NCI-H1092 treated with DMSO at 0.1 percent for 48 hours (cell line): ENCODE measurements at regions not wholly inside any gene's neighbourhood (a gene's known extent, or its start where the extent isn't known, plus 50 kb on each side); places are given as distances from the start of the nearest gene placed in this dataset.
"Not testable (repeated sequence)": the region's sequence is repeated elsewhere in the genome, so short reads cannot be mapped to it uniquely, and the experiment has no call there.

ENCODE experiments used
- DNase-seq: peaks from one replicate; lab custom pipeline; 2025; lab: John Stamatoyannopoulos, UW

DNA sequence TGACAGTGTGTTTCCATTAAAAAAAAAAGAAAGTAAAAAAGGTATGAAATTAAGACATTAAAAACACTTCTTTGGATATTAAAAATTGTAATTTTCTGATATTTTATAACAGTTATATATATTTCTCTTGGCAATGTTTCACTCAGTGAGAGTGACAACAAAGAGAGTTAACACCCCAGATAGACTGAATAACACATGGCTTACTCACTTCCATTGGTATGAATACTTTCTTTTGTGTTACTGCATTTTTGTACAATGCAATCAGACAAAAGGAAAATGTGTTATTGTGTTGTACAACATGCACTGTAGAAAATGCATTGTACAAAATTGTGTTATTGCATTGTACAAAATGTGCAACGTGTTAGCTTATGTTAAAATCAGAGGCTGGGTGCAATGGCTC is 676.6 kb upstream of the AMELY start:
- not testable (repeated sequence) for DNase-seq

DNA sequence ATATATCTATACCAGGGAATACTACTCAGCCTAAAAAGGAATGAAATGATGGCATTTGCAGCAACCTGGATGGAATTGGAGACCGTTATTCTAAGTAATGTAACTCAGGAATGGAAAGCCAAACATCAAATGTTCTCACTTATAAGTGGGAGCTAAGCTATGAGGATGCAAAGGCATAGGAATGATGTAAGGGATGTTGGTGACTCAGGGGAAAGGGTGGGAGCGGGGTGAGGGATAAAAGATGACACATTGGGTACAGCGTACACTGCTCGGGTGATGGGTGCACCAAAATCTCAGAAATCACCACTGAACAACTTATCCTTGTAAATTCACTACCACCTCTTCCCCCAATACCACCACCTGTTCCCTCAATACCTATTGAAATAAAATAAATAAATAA is 651.0 kb upstream of the AMELY start:
- no peak for DNase-seq

DNA sequence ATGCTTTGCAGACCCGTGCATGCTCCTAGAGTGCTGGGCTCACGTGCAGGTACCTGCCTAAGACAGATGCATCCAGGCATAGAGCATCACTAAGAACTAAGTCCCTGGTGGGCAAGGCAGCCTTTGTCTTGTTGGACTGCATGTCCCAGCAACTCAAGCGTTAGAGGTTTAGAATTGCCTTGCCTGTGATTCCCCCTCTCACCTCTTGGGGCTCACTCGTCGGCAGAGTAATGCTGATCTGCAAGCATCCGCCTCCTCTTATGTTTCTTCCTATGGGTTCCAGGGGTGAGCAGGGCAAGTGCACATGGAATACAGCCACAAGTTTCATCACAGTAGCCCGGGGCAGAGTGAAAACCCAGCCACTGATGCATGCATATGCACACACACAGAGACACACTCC is 646.1 kb upstream of the AMELY start:
- DNase-seq = no peak

DNA sequence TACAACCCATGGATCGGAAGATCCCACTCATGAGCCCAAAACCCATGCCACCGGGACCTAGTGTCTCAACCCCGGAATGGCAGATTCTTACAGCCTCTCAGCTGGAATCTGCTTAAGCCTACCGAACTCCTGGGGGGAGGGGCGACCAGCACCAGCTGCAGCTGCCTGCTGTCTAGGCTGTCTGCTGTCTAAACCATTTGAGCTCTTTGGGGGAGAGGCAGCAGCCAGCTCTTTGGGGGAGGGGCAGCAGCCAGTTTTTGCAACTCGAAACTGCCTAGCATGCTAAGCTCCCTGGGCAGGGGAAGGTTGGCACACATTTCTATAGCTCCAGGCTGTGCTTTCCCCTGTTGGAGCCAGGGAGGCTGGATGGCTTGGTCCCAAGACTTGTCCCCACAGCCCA is 643.5 kb upstream of the AMELY start:
- DNase-seq = no peak

DNA sequence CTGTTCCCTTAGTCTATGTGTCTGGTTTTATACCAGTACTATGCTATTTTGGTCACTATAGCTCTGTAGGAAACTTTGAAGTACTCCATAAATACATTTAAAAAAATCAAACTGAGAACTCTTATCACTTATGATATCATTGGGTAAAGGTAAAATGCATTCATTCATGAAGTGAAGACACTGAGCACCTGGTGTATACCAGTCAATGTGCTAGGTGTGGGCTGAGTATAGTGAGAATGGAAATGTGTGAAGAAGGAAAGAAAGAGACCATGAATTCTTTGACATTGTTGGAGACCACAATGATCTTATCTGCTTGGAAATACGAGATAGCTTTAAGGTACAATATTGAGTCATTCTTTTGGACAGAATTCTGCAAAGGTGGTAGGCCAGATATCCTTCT is 633.5 kb upstream of the AMELY start:
- DNase-seq = no peak

DNA sequence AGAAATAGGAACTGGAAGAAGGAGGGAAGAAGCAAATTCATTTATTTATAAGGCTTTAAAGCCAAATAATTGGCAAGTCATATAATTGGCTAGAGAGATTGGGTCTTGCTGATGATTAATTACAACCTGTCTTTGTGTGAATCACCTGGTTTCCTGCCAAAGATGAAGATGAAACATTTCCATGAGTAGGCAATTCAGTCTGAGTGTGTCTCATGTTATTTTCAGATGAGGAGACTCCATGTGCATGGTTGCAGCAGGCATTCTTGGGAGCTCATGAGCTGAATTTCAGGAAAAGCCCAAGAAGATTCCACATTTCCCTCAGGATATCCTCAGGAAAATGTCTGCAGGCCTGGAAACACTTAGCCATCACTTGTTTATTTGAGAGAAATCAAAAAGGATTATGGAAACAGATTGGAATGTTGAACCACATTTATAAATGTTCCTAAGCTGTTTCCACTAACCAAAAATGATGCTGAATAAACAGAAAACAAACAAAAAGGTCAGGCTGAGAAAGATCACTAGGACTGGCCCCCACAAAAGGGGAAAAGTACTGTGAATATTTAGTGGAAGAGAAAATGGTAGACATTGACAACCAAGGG is 632.7 kb upstream of the AMELY start:
- DNase-seq = no peak

DNA sequence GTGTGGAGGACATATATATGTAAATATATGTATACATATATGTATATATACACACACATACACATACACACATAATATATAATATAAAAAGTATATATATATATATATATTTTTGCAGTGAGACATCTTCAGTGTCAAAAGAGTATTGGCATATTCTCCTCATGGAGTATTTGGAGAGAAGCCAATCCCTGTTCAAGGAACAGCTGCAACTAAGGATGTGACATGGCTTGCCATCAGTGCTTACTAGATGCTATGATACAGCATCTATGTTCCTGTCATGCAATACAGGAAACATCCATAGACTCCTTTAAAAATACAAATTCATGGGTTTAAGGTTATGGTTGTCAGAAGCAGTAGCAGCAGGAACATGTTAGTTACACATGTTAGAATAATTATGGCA is 632.0 kb upstream of the AMELY start:
- no peak for DNase-seq

DNA sequence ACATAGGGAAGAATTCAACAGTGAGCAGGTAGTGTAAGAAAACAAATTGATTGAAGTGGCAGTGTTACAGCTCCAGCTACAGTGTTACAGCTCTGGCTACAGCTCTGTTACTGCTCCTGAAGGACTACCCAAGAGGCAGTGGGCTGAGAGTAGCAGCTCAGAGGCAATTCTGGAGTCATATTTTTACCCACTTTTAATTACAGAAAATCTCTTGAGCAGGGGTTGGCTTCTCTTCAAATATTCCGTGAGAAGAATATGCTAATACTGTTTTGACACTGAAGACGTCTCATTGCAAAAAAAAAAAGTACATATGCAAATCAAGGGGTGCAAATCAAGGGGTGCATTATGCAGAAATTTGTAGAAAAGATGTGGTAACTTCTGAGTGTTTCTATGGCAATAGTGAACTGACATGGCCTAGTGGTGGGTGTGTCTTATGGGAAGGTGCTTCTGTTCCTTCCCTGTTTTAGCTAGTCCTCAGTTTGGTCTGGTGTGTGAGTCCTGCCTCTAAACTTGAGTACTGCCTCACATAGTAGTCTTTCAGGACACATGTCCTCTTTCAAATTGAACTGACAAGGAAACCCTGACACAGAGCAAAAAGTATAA is 630.8 kb upstream of the AMELY start:
- no peak for DNase-seq

DNA sequence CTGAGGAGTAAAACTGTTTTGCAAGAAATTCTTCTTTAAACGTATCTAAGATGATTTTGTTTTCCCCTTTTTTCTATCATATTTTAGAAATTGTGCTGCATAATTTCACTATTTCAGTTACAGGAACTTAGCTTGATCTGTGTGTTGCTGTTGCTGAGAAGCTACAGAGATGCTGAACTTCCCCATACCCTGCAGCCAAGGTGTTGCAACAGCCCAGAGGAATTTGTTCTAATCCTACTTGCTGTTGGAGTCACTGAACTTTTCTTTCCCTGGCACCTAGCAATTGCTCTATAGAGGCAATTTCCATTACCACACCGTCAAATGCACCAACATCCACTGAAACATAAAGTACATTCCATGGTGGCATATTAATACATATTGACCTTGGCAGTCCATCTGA is 617.8 kb upstream of the AMELY start:
- no peak for DNase-seq

DNA sequence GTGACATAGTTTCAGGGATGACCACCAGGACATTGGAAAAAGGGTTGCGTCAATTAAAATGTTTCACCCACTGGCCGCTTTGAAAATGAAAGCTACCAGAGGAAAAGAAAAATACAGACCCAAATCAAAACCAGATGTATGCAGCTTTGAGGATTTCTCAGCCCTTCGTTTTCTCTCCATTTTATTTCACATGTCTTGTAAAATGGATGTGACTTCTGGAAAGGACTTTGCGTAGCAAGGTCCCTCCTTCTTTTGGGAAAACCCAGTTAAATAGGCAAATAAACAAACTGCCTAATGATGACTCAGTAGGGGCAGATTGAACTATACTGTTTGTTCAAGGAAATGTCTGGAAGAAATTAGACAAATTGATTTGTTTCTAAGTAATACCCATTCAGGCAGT is 616.0 kb upstream of the AMELY start:
- not testable (repeated sequence) for DNase-seq

DNA sequence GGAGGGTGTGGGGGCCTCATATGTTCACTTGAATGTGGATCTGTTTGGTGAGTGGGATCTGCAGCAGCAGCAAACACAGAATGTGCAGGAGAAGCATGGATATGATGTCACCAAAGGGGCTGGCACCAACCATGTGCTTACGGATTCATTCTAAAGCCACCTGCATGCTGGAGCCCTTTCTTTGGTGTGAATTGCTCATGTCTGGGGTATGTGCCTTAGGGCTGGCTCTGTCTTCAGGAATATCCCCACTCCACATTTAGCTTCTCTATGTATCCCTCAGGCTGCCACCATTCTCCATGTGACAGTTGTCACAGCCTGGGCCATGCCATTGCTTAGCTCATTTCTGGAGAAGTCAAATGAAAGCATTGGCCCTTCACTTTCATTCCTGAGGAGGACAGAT is 606.8 kb upstream of the AMELY start:
- no peak for DNase-seq

DNA sequence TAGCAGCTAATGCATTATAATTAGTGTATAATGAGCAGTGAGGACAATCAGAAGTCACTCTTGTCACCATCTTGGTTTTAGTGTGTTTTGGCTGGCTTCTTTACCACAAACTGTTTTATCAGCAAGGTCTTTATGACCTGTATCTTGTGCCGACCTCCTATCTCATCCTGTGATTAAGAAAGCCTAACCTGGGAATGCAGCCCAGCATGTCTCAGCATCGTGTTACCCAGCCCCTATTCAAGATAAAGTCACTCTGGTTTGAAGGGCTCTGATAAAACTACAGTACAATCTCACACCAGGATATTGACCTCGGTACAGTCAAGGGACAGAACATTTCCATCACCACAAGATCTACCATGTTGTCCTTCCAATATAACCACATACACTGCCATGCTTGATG is 604.7 kb upstream of the AMELY start:
- DNase-seq = no peak

DNA sequence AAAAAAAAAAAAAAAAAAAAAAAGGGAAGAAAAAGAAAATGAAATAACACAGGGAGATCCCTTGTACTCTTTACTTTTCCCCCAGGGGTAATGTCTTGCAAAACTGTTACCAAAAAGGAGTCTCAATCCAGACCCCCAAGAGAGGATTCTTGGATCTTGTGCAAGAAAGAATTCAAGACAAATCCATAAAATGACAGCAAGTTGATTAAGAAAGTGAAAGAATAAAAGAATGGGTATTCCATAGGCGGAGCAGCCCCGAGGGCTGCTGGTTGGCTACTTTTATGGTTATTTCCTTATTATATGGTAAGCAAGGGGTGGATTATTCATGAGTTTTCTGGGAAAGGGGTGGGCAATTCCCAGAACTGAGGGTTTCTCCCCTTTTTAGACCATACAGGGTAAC is 604.3 kb upstream of the AMELY start:
- no peak for DNase-seq

DNA sequence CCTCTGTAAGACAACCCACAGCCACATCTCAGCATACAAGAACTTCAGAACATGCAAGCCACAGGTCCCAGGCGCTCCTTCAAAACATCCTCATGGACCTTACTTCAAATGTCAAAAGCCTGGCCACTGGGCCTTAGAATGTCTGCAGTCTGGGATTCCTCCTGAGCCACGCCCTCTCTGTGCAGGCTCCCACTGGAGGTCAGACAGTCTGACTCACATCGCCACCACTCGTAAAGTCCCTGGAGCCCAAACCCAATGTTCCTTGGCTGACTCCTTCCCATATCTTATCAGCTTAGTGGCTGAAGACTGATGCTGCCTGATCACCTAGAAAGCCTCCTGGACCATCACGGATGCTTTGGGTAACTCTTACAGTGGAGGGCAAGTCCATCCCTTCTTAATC is 591.3 kb upstream of the AMELY start:
- DNase-seq = no peak

DNA sequence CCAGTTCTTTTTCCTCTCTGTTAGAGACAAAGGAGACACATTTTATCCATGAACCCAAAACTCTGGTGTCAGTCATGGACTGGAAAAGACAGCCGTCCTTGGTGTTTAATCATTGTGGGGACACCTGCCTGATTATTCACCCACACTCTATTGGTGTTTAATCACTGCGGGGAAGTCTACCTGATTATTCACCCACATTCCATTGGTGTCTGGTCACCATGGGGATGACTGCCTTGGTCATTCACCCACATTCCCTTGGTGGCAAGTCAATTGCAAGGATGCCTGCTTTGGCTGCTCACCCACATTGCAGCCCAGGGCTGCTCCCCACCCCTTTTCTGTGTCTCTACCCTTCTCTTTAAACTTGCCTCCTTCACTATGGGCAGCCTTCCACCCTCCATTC is 589.7 kb upstream of the AMELY start:
- no peak for DNase-seq

DNA sequence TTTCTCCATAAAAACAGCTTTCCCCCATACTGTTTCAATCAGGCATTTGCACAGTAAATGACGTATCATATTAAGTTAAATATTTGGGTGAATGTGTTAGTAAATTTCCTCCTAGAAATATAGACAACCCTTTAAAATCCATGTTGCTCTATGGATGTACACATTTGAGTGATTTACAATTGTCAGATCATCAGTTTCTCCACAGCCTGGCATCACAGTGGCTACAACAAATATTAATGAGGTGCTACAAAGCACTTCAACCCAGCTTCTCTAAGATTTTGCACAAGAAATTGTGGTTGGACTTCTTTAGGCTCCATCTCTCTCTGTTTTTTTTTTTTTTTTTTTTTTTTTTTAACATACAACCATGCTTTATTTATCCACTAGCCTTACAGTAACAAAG is 584.4 kb upstream of the AMELY start:
- DNase-seq = no peak

DNA sequence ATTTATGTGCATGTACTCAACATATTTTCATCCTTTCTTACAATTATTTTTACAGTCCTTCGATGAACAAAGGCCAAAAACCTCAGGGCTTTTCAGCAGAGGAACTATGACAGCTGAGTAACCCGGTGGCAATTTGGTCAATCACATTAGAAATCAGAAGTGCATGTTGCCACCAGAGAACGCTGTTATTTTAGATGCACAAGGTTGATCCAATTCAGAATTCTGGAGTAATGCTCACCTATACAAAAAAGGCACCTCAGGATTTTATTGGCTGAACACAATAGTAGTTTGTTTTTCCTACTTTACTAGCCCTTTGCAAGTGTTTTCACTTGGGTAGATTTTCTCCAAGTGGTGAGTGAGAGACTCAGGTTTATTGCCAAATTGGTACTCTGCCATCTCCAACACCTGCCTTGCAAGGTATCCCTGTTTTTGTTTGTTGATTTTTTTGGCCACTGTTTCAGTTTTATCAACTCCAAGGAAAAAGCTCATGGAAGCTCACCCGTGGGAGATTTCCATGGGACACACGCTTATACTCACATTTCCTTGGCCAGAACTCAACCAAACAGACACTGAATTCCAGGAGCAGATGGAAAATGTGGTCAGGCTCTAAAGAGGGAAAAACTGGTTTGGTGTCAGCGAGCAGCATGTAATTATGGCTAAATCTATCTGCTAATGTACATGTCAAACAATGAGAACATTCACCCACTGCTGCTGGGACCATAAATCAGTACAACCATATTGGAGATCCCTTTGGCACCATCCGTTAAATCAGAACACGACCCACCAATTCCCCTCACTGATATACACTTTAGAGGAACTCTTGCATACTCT is 573.1 kb upstream of the AMELY start:
- not testable (repeated sequence) for DNase-seq

DNA sequence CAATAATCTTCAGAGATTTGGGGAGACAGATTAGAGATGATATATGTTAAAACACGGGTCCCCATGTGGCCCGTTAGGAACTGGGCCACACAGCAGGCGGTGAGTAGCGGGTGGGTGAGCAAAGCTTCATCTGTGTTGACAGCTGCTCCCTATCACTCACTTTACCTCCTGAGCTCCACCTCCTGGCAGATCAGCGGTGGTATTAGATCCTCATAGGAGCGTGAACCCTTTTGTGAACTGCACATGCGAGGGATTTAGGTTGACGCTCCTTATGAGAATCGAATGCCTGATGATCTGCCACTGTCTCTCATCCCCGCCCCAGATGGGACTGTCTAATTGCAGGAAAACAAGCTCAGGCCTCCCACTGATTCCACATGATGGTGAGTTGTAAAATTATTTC is 560.4 kb upstream of the AMELY start:
- DNase-seq = no peak

DNA sequence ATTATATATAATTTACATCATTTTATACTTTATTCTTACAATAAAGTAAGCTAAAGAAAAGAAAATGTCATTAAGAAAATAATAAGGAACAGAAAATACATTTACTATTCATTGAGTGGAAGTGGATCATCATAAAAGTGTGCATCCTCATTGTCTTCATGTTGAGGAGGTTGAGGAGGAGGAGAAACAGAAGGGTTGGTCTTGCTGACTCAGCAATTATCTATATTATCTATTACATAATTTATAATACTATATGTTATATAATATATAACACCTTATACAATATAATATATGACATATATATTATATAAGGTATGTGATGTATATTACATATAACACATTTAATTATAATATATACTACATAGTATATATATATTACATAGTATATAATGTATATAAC is 558.5 kb upstream of the AMELY start:
- DNase-seq = no peak

DNA sequence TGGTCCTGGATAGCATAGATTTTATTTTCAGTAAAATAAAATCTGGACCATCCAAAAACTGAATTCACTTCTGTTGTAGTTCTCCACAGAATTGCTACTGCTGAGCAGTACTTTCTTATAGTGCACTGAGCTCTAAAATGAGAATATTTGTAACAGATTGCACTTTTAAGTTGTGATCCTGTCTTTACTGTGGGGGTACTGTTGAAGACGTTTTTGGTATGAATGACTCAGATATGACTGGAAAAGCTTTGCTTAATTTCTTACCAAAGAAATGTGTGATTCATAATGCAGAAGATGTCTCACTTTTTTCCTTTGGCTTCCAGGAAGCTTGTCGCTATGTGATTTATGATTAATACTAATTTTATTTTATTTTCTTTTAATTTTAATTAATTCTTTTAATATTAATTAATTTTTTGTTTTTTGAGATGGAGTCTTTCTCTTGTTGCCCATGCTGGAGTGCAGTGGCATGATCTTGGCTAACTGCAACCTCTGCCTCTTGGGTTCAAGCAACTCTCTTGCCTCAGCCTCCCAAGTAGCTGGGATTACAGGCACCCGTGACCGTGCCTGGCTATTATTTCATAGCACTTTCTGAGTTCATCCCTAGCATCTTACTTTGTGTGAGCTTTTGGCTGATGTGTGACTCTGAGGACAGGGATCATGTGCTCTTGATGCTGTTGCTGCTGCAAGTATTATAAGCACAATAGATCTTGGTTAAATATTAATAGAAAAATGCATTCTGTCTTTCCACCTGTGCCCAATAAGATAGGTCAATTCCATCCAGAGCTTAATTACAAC is 557.6 kb upstream of the AMELY start:
- DNase-seq = no peak

DNA sequence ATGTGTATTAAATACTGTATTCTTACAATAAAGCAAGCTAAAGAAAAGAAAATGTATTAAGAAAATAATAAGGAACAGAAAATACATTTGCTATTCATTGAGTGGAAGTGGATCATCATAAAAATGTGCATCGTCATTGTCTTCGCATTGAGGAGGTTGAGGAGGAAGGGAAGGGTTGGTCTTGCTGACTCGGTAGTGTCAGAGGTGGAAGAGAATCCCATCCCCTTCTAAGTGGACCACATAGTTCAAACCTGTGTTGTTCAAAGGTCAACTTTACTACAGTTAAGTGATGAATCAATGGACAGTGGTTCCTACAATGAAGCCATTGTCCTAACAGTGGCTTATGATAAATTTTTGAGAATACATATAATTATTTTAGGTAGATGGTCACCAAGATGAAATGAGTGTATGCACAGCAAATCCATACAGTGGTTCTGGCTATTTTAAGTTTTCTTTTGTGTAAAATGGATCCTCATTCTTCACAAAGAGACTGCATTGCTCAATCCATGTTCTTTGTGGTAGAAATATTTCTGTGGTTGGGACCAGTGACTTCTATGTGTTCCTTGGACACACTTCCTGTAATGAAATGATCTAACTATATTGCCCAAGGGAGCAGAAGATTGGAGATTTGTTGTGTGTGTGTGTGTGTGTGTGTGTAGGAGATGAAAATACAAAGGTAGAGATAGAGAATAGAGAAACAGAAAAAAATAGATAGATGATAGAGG is 556.4 kb upstream of the AMELY start:
- DNase-seq = no peak

DNA sequence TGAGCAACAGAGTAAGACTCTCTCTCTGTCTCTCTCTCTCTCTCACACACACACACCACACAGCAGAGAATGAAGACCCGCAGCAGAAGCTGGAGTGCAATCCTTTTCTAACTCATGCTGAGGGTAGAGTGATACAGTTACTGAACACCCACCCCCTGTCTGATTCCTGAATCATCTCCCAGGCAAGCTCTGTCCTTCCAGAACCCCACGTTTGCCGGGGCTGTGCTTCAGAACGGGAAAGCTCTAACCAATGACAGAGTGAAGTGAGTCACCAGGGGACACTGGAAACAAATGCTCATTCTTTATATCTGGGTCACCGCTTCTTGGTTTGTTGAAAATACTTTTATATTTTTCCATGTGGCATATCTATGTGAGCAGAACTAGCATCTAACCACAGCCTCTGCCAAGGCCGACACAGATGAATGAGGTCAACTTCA is 553.7 kb upstream of the AMELY start:
- DNase-seq = no peak
